PC-3 (cell line): ENCODE measurements at regions not wholly inside any gene's neighbourhood (a gene's known extent, or its start where the extent isn't known, plus 50 kb on each side); places are given as distances from the start of the nearest gene placed in this dataset.

Source experiments
- CTCF ChIP-seq: fragments of 300-600 bp; sonication (generic); conservative IDR thresholded peaks from 2 replicates; pipeline ENCODE4 v1.5.1; 2017; ENCODE audit warnings: antibody characterized with exemption, low read depth, mild to moderate bottlenecking, low read length
- EZH2 ChIP-seq: fragments of 300-600 bp; sonication (generic); IDR thresholded peaks from one replicate; pipeline ENCODE4 v1.6.1; 2017; ENCODE audit warnings: antibody characterized with exemption, mild to moderate bottlenecking, low read length; ENCODE audit not compliant: unreplicated experiment
- EZH2phosphoT487 ChIP-seq: fragments of 300-600 bp; sonication (generic); IDR thresholded peaks from 2 replicates; pipeline ENCODE4 v1.6.1; 2018; ENCODE audit warnings: mild to moderate bottlenecking, antibody characterized with exemption, low read length, borderline replicate concordance

- no peak for TF ChIP-seq CTCF
- no peak for TF ChIP-seq EZH2phosphoT487
- TF ChIP-seq EZH2 = no peak
Measured at GRCh38 chr10:36547965-36548364, 577.4 kb upstream of the ANKRD30A start.
